ENCODE measurements at regions not wholly inside any gene's neighbourhood (a gene's known extent, or its start where the extent isn't known, plus 50 kb on each side); places are given as distances from the start of the nearest gene placed in this dataset.
A peak's percentile ranks its signal among the peaks of the same experiment; 100 is the strongest.

- no peaks in the 10 kb centered on the region for H3K27me3 Mint-ChIP-seq (ENCODE audit: low read depth)
- TF ChIP-seq CTCF (conservative IDR thresholded peaks at IDR 0.05), result no peak
- DNase-seq (ENCODE audit: low read depth, low spot score), result no peak
- peaks cover 5% of the 10 kb centered on the region for H3K9me3 Mint-ChIP-seq
- H3K4me1 Mint-ChIP-seq, result peaks cover 8% of the 10 kb centered on the region
- H3K36me3 Mint-ChIP-seq (ENCODE audit: low read depth), result no peaks in the 10 kb centered on the region
- H3K27ac Mint-ChIP-seq (ENCODE audit: unreplicated experiment), result no peak overlapping the region
- H3K4me3 Mint-ChIP-seq, result no peak overlapping the region
Measured at GRCh38 chr14:55734731-55735130, 154.7 kb downstream of the KTN1 start.

- no peaks in the 10 kb centered on the region for H3K36me3 Mint-ChIP-seq (ENCODE audit: low read depth)
- H3K27ac Mint-ChIP-seq (ENCODE audit: unreplicated experiment), result no peak overlapping the region
- H3K27me3 Mint-ChIP-seq (ENCODE audit: low read depth), result no peaks in the 10 kb centered on the region
- no peak for DNase-seq (ENCODE audit: low read depth, low spot score)
- H3K9me3 Mint-ChIP-seq, result peaks cover 5% of the 10 kb centered on the region
- no peak for TF ChIP-seq CTCF (conservative IDR thresholded peaks at IDR 0.05)
- H3K4me3 Mint-ChIP-seq, result no peak overlapping the region
- peaks cover 26% of the 10 kb centered on the region for H3K4me1 Mint-ChIP-seq
Measured at GRCh38 chr14:55739967-55740648, 160.1 kb downstream of the KTN1 start.

GRCh38 chr14:55740649-55740989 lies 160.6 kb downstream of the KTN1 start:
- Mint-ChIP-seq H3K4me1 (peaks cover 26% of the 10 kb centered on the region), H3K27me3 (ENCODE audit: low read depth) (no peaks in the 10 kb centered on the region), H3K9me3 (peaks cover 4% of the 10 kb centered on the region), H3K36me3 (ENCODE audit: low read depth) (no peaks in the 10 kb centered on the region), H3K27ac (ENCODE audit: unreplicated experiment) (peak overlapping the region; percentile 87), H3K4me3 (no peak overlapping the region)
- no peak for TF ChIP-seq CTCF (conservative IDR thresholded peaks at IDR 0.05)
- DNase-seq (ENCODE audit: low read depth, low spot score), result no peak

GRCh38 chr14:55741240-55741639 lies 161.2 kb downstream of the KTN1 start:
- no peaks in the 10 kb centered on the region for H3K27me3 Mint-ChIP-seq (ENCODE audit: low read depth)
- H3K36me3 Mint-ChIP-seq (ENCODE audit: low read depth), result no peaks in the 10 kb centered on the region
- peaks cover 29% of the 10 kb centered on the region for H3K4me1 Mint-ChIP-seq
- H3K9me3 Mint-ChIP-seq, result no peaks in the 10 kb centered on the region
- H3K27ac Mint-ChIP-seq (ENCODE audit: unreplicated experiment), result no peak overlapping the region
- no peak for TF ChIP-seq CTCF (conservative IDR thresholded peaks at IDR 0.05)
- no peak overlapping the region for H3K4me3 Mint-ChIP-seq
- DNase-seq (ENCODE audit: low read depth, low spot score), result no peak

GRCh38 chr14:55743551-55743950 lies 163.5 kb downstream of the KTN1 start:
- TF ChIP-seq CTCF (conservative IDR thresholded peaks at IDR 0.05), result no peak
- DNase-seq (ENCODE audit: low read depth, low spot score), result no peak
- no peaks in the 10 kb centered on the region for H3K9me3 Mint-ChIP-seq
- no peak overlapping the region for H3K27ac Mint-ChIP-seq (ENCODE audit: unreplicated experiment)
- H3K36me3 Mint-ChIP-seq (ENCODE audit: low read depth), result no peaks in the 10 kb centered on the region
- no peaks in the 10 kb centered on the region for H3K27me3 Mint-ChIP-seq (ENCODE audit: low read depth)
- H3K4me1 Mint-ChIP-seq, result peaks cover 29% of the 10 kb centered on the region
- no peak overlapping the region for H3K4me3 Mint-ChIP-seq
